Gastroesophageal sphincter (tissue), 4 donors: ENCODE measurements at regions not wholly inside any gene's neighbourhood (a gene's known extent, or its start where the extent isn't known, plus 50 kb on each side); places are given as distances from the start of the nearest gene placed in this dataset.

Experiments used
- ATAC-seq: fragments of 150-250 bp; one replicate; pipeline ENCODE4 v1.9.1; 2016; ENCODE audit warnings: mild to moderate bottlenecking, moderate library complexity
- H3K27ac ChIP-seq, 4 donors: fragments of 200-600 bp; sonication (generic) in 3 of 4; 1 replicate in 3 of 4; 2 replicates in 1 of 4; pipeline ENCODE4 v1.5.1; 2016 to 2019
- H3K27me3 ChIP-seq: fragments of 200-600 bp; sonication (generic); one replicate; pipeline ENCODE4 v1.5.1; 2019
- H3K36me3 ChIP-seq, 2 donors: fragments of 200-600 bp; sonication (generic); one replicate each; pipeline ENCODE4 v1.5.1; 2019; ENCODE audit warnings: control low read depth in 1 of 2
- H3K4me1 ChIP-seq, 3 donors: fragments of 200-600 bp; sonication (generic); 1 replicate in 2 of 3; 2 replicates in 1 of 3; pipeline ENCODE4 v1.5.1; 2016 to 2019; ENCODE audit warnings: control low read depth in 2 of 3
- H3K4me3 ChIP-seq, 2 donors: fragments of 200-600 bp; sonication (generic); one replicate each; pipeline ENCODE4 v1.5.1; 2019; ENCODE audit warnings: mild to moderate bottlenecking in 1 of 2, moderate library complexity in 1 of 2
- H3K9me3 ChIP-seq, 3 donors: fragments of 200-600 bp; sonication (generic); one replicate each; pipeline ENCODE4 v1.5.1; 2017 to 2019; ENCODE audit warnings: control low read depth in 2 of 3
- EP300 ChIP-seq: sonication (generic); formaldehyde crosslinking; IDR thresholded peaks from one replicate; pipeline ENCODE4 v1.6.1; 2017; ENCODE audit warnings: antibody characterized with exemption, mild to moderate bottlenecking
- POLR2A ChIP-seq, 2 donors: fragments of 450-650 bp; IDR thresholded peaks; one replicate each; pipeline ENCODE4 v1.6.1; 2017; ENCODE audit warnings: antibody characterized with exemption in 2 of 2, mild to moderate bottlenecking in 2 of 2, moderate library complexity in 1 of 2
- POLR2AphosphoS5 ChIP-seq: sonication (generic); formaldehyde crosslinking; IDR thresholded peaks from one replicate; pipeline ENCODE4 v1.6.1; 2017; ENCODE audit warnings: antibody characterized with exemption
- WGBS, 2 donors: methylation state at CpG; one replicate each; pipeline ENCODE4 v1.1.5; 2018; ENCODE audit warnings: low coverage in 1 of 2; 5-methylcytosine and 5-hydroxymethylcytosine counted together
- TF ChIP-seq, protein P1 (sequence below), 4 experiments: fragments of 200-600 bp in 2 of 4; fragments of 450-650 bp in 2 of 4; sonication (generic) in 1 of 4; IDR thresholded peaks; one replicate each; pipeline ENCODE4 v1.5.1; 2017 to 2019; ENCODE audit warnings: antibody characterized with exemption in 4 of 4, mild to moderate bottlenecking in 2 of 4, moderate library complexity in 2 of 4

DNA sequence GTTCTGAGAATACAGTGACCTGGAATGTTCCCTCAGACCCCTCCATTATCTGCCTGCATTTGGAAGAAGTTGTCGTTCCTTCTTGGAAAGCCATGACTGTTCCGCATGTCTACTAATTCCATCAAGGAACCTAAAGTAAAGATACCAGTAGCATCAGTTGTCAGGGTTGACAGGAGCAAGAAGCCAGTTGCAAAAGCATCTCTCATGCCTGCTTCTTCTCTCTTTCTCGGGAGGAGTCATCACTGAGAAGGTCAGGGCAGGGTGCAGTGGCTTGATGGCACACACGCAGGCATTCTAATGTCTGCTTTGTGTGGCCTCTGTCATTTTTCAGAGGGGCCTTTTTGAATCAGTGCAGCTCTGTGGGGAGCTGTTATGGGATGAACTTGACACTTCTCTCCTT, 276.6 kb upstream of the TPM1 start:
- no peaks in the 10 kb centered on the region for H3K27me3 ChIP-seq
- peaks cover 0 to 93% of the 10 kb centered on the region in 2 donors for H3K36me3 ChIP-seq
- no peak for ATAC-seq
- WGBS, 2 donors: 54 to 60% methylated on average over 2 to 3 of the region's 4 CpGs
- no peak overlapping the region for H3K27ac ChIP-seq
- no peaks in the 10 kb centered on the region for H3K4me1 ChIP-seq
- H3K9me3 ChIP-seq: no peaks in the 10 kb centered on the region
- no peak overlapping the region for H3K4me3 ChIP-seq
- TF ChIP-seq EP300 (no peak), POLR2AphosphoS5 (no peak), POLR2A (IDR thresholded peaks at IDR 0.05) (no peak)
- TF ChIP-seq, protein P1, sequence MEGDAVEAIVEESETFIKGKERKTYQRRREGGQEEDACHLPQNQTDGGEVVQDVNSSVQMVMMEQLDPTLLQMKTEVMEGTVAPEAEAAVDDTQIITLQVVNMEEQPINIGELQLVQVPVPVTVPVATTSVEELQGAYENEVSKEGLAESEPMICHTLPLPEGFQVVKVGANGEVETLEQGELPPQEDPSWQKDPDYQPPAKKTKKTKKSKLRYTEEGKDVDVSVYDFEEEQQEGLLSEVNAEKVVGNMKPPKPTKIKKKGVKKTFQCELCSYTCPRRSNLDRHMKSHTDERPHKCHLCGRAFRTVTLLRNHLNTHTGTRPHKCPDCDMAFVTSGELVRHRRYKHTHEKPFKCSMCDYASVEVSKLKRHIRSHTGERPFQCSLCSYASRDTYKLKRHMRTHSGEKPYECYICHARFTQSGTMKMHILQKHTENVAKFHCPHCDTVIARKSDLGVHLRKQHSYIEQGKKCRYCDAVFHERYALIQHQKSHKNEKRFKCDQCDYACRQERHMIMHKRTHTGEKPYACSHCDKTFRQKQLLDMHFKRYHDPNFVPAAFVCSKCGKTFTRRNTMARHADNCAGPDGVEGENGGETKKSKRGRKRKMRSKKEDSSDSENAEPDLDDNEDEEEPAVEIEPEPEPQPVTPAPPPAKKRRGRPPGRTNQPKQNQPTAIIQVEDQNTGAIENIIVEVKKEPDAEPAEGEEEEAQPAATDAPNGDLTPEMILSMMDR (IDR thresholded peaks at IDR 0.05): no peak

DNA sequence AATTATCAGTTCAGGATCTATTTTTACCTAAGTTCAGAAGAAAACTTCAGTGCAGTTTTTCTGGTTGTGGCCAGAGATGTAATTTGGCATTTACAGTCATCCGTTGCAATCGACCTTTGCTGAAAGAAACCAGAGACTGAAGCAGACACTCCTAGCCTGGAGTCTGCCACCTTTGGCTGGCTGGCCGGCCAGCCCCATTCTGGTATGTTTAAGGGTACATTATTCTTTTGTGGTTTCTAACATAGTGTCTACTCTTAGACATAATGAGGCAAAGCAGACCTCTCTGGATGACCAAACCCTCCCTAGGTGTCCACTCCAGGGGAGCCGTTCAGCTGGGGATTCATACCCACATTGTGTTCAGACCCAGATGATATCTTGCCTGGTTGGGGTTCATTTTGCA, 275.9 kb upstream of the TPM1 start:
- Histone ChIP-seq H3K27me3 (no peaks in the 10 kb centered on the region), H3K4me3 (no peak overlapping the region), H3K9me3 (no peaks in the 10 kb centered on the region), H3K36me3 (peaks cover 0 to 95% of the 10 kb centered on the region in 2 donors), H3K27ac (no peak overlapping the region), H3K4me1 (no peaks in the 10 kb centered on the region)
- no peak for ATAC-seq
- TF ChIP-seq, protein P1 (IDR thresholded peaks at IDR 0.05): no peak
- no peak for TF ChIP-seq POLR2A (IDR thresholded peaks at IDR 0.05)
- no peak for TF ChIP-seq POLR2AphosphoS5
- TF ChIP-seq EP300: no peak
- 32 to 58% methylated on average over 4 of the region's 4 CpGs for WGBS, 2 donors

DNA sequence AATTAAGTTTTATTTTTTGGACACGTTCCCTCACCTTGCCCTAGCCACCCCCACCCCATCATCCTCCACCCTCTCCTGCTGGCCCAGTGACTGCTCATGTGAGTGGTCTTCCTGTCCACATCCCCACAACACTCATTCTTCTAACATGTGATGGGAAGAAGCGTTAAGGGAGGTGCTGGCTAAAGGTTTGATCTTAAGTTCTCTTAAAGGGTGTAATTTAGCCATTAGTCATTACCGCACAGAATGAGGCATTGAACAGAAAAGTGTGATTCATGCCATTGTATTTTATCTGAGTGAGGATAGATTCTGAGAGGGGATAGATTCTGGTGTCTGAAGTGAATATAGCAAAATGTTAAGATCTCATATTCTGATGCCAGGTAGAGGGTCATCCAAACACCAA, 272.9 kb upstream of the TPM1 start:
- H3K4me1 ChIP-seq: no peaks in the 10 kb centered on the region
- TF ChIP-seq EP300 (no peak), POLR2AphosphoS5 (no peak), POLR2A (IDR thresholded peaks at IDR 0.05) (no peak)
- TF ChIP-seq, protein P1 (IDR thresholded peaks at IDR 0.05): no peak
- H3K36me3 ChIP-seq: peaks cover 0 to 93% of the 10 kb centered on the region in 2 donors
- ATAC-seq: no peak
- H3K27me3 ChIP-seq: no peaks in the 10 kb centered on the region
- no peak overlapping the region for H3K4me3 ChIP-seq
- no peaks in the 10 kb centered on the region for H3K9me3 ChIP-seq
- WGBS, 2 donors: 72 to 94% methylated on average over 3 of the region's 3 CpGs
- no peak overlapping the region for H3K27ac ChIP-seq

DNA sequence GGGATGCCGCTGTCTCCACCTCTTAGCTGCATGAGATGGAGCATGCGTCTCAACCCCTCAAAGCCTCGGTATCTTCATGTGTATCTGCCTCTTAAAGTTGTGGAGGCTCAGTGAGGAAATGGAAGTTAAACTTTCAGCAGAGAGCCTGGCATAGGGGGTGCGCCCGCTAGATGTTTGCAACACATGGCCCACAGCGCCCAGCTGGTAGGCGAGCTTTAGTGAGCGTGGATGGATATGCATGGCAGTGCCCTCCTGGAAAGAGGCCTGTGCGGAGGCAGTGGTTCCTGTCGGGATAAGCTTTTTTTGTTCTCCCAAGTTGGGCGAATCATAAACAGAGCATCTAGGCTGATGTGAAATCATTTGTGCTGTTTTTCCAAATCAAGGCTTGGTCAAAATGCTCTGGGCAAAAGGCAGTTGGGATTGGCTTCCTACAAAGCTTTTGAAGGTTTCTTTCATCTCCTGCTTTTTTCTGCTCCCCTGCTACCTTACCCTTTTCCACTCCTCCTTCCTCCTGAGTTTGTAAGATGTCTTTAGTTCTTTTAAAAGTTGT, 272.4 kb upstream of the TPM1 start:
- no peak for TF ChIP-seq POLR2AphosphoS5
- no peak for TF ChIP-seq EP300
- TF ChIP-seq POLR2A (IDR thresholded peaks at IDR 0.05): no peak
- TF ChIP-seq, protein P1 (IDR thresholded peaks at IDR 0.05): no peak
- Histone ChIP-seq H3K36me3 (peaks cover 0 to 89% of the 10 kb centered on the region in 2 donors), H3K4me3 (no peak overlapping the region), H3K9me3 (no peaks in the 10 kb centered on the region), H3K4me1 (no peaks in the 10 kb centered on the region), H3K27me3 (no peaks in the 10 kb centered on the region), H3K27ac (no peak overlapping the region)
- ATAC-seq: no peak
- 92 to 100% methylated on average over 4 to 7 of the region's 11 CpGs for WGBS, 2 donors

DNA sequence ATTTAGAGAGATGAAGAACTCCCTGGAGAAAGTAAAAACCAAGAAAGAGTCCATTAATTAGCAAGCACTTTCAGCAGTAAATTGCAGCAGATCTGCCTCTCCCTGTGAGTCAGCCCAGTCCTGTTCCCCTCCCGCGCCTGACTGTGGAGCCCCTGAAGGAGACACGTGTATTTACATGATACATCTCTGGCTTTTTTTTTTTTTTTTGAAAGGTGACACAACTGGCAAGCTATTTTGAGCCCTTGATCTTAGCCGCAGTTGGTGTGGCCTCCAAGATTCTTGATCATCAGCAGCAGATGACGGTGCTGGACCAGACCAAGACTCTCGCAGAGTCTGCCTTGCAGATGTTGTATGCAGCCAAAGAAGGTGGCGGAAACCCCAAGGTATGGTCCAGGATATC, 271.8 kb upstream of the TPM1 start:
- no peak for ATAC-seq
- Histone ChIP-seq H3K27me3 (no peaks in the 10 kb centered on the region), H3K4me3 (no peak overlapping the region), H3K4me1 (no peaks in the 10 kb centered on the region), H3K9me3 (no peaks in the 10 kb centered on the region), H3K36me3 (peaks cover 0 to 84% of the 10 kb centered on the region in 2 donors), H3K27ac (no peak overlapping the region)
- WGBS, 2 donors: 50 to 78% methylated on average over 3 to 4 of the region's 7 CpGs
- TF ChIP-seq, protein P1 (IDR thresholded peaks at IDR 0.05): no peak
- no peak for TF ChIP-seq POLR2AphosphoS5
- TF ChIP-seq EP300: no peak
- TF ChIP-seq POLR2A (IDR thresholded peaks at IDR 0.05): no peak
